KBM-7 (cell line): ENCODE measurements at regions not wholly inside any gene's neighbourhood (a gene's known extent, or its start where the extent isn't known, plus 50 kb on each side); places are given as distances from the start of the nearest gene placed in this dataset.

ENCODE experiments used
- DNase-seq: peaks from one replicate; pipeline ENCODE4 v3.0.0-alpha.2; 2015
- in situ Hi-C: fragments of 300-500 bp; cut with MboI; formaldehyde crosslinking; loops from 2 replicates; pipeline ENCODE4 v1.14.3; 2020; ENCODE audit warnings: low sequenced_read_pairs, low pct_unique_long_range_greater_than_20kb, mixed read lengths

DNA sequence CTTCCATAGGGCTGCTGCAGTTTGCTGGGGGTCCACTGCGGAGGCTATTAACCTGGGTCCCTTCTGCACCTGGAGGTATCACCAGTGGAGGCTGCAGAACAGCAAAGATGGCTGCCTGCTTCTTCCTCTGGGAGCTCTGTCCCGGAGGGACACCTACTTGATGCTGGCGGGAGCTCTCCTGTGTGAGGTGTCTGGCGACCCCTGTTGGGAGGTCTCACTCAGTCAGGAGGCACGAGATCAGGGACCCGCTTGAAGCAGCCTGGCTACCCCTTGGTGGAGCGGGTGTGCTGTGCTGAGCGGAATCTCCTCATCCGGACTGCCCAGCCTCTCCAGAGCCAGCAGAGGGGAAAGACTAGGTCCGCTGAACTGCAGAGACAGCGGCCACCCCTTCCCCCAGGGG, 56.0 kb upstream of the CTXND1 start:
- in situ Hi-C loops = no loop called here

DNA sequence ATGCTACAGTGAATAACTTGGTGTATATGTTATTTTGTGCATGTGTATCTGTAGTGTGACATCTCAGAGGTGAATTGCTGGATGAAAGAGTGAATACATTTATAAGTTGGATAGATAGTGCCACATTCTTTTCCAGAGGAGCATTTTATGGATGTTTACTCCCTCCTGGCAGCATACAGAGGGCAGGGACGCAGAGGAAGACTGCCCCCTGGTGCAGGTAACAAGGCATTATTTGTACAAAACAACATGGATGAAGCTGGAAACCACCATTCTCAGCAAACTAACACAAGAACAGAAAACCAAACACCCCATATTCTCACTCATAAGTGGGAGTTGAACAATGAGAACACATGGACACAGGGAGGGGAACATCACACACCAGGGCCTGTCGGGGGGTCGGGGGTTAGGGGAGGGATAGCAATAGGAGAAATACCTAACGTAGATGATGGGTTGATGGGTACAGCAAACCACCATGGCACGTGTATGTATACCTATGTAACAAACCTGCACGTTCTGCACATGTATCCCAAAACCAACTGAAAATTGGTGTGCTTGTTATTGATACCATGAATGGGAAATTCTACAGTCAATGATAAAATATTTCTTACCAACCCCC, 57.9 kb upstream of the CTXND1 start:
- peak; percentile 34 for DNase-seq
- in situ Hi-C loops = no loop called here

More for the DNA sequence above, 56.0 kb upstream of the CTXND1 start:
- DNase-seq = peak; percentile 11

DNA sequence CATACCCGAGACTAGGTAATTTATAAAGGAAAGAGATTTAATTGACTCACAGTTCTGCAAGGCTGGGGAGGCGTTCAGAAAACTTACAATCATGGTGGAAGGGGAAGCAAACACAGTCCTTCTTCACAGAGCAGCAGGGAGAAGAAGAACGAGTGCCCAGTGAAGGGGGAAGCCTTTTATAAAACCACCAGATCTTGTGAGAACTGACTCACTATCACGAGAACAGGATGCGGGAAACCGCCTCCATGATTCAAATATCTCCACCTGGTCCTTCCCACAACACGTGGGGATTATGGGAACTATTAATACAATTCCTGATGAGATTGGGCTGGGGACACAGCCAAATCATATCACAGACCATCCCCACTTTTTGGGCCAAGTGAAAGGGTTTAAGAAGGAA, 58.8 kb upstream of the CTXND1 start:
- DNase-seq = no peak
- in situ Hi-C loops = no loop called here

DNA sequence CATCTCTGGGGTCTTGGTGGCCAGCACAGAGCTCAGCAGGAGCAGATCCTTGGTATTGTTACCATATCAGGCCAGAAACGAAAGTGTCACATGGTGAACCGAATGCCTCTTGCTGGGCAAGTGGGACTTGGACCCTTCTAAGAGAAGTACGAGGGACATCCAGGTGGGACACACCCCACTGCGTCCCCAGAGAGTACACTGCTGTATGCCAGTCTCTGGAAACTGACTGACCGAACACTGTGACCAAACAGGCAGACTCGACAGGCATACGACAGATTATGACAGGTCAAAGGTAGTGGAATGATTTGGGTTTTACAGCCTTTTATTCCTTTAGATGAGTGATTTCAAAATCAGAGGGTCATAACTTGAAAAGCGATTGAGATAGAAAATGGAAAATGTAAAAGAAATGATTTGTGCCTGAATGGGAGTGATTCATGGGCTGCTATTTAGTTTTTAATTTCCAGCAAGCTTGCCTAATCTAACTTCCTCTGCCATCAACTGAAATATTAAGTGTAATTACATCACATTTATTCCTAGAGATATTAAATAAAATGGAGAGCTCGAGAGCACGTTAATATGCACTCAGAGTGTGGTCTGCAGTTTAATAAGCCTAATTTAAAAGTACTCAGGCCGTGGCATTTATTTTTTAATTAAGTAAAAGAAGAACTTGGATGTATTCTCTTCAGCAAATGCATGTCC, 63.4 kb upstream of the CTXND1 start:
- in situ Hi-C loops = no loop called here
- DNase-seq = no peak

DNA sequence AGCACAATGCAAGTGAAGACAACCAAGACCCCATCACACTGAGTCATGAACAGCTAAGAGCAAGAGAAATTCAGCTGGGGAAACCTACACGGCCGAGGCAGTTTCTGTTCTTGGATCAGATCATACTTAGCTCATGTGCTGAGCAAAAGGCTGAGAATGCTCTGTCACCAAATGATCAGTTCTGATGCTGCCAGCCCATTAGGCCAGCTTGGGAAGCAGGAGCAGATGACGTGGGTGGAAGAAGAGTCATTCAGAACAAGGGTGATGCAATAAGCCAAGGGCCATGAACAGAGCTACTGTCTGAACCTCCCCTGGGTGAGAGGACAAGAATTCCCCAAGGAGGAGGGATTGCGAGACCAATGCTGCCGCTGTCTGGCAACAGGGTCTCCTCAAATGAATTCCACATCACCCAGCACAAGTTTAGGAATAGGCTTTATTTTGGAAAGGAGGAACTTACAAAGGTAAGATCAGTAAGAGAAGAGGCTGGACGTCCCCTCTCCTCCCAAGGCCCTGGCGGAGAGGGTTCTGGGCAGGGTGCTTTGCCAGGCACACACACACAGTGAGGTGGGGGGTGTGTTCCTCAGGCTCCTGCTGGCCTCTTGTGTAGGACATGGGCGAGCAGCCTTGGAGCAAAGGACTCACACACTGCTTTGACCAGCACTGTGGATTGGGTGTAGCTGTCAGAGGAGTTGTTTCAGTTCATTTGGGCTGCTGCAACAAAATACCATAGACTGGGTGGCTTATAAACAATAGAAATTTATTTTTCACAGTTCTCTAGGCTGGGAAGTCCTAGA, 65.6 kb upstream of the CTXND1 start:
- no peak for DNase-seq
- in situ Hi-C loops = no loop called here

DNA sequence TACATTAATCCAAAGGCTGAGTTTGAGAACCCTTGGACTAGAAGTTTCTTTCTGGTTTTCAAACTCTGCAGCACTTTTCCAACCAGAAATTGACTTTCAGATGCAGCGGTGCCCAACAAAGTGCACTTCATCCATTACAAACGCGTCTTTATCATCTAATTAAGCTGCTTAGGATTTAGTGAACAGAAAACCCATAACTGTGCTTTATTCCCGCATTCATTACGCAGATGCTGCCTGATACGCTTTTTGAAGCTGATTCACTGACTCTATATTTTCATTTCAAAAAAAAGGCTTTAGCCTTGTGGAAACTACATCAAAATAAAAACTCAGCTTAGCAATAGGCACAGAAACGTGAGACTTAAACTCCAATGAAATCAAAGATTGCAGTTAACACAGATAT, 69.8 kb upstream of the CTXND1 start:
- in situ Hi-C loops = no loop called here
- DNase-seq = no peak

DNA sequence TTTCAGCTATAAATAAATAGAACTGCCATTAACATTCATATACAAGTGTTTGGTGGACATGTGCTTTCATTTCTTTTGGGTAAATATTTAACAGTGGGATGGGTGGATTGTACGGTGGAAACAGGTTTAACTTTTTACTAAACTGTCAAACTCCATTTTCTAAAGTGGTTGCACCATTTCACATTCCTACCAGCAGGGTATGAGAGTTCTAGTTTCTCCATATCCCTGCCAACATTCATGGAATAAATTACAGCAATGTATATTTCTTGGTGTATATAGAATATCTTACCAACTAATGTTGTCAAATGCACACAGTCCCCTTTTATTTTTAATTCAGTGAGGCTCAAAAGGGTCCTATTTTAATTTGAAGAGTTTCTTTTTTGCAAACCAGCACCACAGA, 71.3 kb upstream of the CTXND1 start:
- in situ Hi-C loops = no loop called here
- no peak for DNase-seq

DNA sequence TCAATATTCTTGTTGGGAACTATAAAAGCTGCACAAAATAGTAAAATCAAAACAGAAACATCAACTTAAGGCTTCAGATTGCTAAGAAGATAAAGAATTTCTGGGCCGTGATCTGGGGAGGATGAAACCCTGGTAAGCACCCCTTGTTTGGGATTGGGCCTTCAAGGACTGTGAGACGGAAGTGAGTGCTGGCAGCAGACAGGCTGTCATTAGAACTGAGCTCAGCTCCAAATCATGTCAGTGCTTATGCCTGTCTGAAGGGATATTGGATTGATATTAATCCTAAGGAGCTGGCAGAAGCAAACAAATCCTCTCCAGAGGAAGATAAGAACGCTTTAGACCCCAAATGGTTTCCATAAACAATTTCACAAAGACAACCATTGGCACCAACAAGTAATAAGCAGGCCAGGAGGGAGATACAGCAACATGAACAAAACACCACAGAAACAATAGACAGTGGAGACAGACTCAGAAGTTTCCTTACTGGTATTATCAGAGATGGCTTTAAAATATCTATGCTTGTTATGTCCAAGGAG, 72.6 kb upstream of the CTXND1 start:
- in situ Hi-C loops = no loop called here
- no peak for DNase-seq

DNA sequence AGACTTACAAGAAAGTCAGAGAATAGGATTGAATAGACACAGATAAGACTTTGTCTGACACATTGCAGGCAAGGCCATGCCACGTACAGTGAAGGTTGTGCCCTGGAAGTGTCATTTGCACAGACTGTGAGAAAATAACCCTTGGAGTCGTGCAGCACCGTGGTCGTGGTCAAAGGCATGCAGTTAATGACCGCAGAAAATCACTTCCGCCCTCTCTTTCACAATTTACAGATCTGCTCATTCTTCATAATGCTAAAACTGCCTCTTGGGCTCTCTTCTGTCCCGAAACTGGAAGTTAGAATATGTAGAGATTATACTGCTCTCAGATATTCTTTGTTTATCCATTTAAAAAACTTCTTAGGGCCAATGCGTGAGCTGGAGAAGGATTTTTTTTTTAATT, 73.2 kb upstream of the CTXND1 start:
- no peak for DNase-seq
- in situ Hi-C loops = no loop called here

DNA sequence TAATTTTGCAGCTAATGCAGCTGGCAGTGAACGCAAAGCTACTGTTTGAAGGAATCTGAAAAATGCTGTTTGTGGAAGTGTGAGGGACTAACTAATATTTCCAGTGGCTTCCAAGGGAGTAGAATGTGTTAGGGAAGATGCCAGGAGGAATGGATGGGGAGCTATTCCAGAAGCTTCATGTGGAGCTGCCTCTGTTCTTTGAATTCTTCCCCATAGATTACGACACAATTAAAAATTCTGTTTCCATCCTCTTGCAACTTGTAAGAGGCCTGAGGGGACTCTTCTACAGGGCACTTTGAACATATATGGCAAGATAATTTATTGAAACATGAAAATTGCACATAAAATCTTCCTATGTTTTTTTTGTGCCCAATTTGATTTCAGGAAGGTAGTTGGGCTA, 74.3 kb upstream of the CTXND1 start:
- DNase-seq = no peak
- in situ Hi-C loops = no loop called here

DNA sequence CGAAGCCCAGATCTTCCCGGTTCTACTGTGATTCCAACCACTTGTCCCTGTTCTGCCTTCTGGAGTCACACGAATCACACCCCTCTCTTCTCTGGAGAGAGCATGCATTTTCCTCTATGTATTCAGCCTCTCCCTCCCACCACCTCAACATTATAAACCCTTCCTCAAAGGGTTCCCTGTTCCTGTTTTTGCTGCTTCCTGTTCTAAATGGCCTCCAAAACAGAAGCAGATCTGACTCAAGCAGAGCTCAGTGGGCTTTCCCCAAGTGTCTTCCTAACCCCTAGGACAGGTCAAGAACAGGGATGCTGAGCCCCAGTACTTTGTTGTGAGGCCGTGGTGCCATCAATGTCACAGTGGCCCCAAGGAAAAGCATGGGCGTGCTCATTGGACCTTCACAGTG, 75.7 kb upstream of the ARNT2 start:
- peak; percentile 35 for DNase-seq
- in situ Hi-C loops = no loop called here

DNA sequence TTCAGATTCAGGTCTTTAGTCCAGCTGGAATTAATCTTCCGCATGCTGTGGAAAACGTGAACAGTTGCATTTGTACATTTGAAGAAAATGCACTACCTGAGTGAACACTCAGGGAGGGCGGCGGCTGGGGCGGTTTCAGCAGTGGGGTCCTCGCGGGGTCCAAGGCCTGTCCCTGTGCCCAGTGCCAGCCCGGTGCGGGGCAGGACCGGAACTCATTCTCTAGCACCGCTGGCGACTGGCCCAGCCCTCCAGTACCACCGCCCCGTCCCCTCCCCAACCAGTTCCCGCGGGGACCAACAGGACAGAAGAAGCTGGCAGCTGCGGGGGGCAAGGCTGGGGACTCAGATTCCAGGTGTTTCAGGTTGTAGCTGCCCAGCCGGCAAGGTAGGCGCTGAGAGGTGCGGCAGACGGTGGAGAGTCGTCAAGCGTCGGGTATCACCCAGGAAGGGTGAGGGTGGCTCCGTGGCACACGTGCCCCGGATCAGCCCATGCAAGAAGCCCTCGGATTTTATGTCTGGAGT, 72.2 kb upstream of the ARNT2 start:
- DNase-seq = no peak
- in situ Hi-C loops = no loop called here

DNA sequence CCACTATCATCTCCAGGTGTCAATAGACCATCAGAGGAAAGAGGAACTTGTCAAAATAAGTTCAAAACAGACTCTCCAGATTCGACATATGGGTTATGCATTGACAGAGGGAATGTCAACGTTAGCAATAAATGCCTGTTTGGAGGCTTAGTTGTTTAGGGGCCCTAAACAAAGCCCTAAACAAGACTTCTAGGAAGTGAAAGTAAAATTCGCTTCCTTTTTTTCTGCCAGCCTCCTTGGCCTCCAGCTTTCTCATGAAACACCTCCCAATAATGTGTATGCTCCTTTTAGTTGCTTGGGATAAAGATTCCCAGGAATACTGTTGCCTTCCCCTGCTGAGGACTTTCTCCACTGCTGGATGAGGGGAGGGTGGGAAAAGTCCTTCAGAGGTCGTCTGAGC, 70.9 kb upstream of the ARNT2 start:
- no peak for DNase-seq
- in situ Hi-C loops = no loop called here

DNA sequence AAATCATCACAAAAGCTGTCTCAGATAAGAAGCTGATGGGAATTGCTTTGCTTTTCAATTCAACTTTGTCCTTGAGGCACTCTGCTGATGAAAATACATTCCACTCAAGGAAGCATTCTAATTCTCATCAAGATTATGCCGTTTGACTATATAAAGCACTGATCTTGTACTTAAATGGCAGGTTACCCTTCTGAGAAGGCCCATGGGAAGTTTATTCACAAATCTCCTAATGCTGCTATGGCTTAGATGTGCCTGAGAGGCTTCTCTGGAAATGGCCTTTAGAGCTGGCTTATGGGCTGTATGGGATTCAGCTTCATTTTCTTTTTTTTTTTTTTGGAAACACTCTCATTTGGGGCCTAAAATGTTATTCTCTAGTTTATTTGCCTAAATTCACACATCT, 69.7 kb upstream of the ARNT2 start:
- no peak for DNase-seq
- in situ Hi-C loops = no loop called here

DNA sequence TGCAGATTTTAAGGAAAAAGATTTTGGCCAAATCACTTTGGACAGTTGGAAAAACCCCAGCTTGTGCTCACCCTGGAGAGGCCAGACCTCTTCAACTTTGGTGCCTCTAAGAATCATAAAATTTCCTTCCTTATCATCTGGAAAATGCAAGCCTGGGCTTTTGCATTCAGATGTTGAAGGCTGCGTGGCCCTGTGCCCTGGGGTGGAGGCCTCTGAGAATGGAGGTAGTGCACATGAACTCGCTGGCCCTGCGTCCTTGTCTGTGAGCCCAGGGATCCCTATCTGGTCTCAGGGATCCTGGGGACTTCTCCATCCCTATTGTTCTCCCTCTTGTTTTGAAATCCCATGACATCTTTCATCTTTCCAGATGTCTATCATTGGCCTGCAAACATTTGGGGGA, 64.6 kb upstream of the ARNT2 start:
- in situ Hi-C loops = no loop called here
- DNase-seq = no peak

DNA sequence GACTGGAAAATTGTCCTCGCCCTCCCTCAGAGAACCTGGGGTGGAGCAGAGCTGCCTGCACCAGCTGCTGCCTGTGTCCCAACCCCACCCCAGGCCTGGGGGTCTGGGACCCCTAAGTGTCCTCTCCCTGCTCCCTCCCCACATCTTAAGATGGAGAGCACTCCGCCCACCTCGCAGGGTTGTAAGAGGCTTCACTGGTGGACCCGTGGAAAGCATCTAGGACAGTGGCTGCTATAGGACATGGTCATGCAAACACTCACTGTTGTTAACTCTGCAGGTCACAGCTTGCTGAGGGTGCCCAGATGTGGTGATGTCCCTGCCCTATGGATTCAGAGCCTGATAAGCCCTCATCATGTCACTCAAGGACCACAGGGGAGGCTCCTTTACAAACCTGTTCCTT, 62.0 kb upstream of the ARNT2 start:
- no peak for DNase-seq
- in situ Hi-C loops = no loop called here

DNA sequence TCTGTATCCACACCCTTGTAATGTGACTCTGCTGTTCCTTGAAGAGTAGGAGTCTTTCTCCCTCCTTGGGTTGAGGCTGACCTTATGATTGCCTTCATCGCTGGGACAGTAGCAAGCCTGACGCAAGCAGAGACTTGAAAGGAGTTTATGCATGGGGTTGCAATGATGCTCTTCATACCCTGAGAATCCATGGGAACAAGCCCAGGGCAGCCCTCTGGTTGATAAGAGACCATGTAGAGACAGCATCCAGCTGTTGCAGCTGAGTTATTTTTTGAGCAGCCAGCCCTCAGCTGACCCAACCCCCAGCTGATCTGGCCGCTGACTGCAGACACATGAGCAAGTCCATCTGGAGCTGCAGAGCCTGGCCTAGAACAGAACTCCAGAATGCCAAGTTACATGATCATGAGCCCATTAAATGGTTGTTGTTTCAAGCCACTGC, 60.6 kb upstream of the ARNT2 start:
- in situ Hi-C loops = no loop called here

DNA sequence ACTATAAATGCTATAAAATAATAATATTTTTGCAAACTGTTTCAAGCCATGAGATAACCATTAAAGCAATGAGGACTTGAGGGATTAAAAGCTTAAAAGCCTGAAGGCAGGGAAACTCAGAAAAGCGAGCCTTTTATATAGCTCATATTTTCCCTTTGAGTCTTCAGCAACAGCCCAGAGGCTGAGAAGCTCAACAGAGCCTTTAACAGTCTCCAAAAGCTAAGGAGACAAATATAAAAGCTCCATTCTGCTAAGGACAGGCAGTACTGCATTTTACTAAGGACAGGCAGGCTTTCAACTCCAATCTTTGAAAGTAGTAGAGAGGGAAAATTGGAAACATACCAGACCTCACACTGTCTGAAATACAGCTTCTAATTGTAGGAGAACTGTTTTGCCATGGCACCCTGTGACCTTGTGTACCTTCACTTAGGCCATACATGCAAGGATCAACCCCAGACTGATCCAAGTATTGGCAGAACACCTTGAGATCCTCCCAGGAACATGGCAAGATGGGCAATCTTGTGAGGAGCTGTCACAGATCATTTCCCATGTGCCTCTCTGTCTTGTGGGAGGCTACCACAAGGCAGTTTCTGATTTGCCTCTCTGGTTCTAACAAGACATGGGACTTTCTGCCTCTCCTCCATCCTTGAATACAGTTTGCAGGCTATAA, 53.1 kb upstream of the ARNT2 start:
- DNase-seq = no peak
- in situ Hi-C loops = no loop called here

More for the DNA sequence above, 60.6 kb upstream of the ARNT2 start:
- DNase-seq = no peak
